SK-N-SH (cell line): ENCODE measurements at regions not wholly inside any gene's neighbourhood (a gene's known extent, or its start where the extent isn't known, plus 50 kb on each side); places are given as distances from the start of the nearest gene placed in this dataset.

ENCODE experiments used
- CTCF ChIA-PET: fragments of 300-600, 350-600 bp; formaldehyde crosslinking; extraction: SDS; loops from one replicate; lab custom pipeline; 2021; lab: Yijun Ruan, JAX
- POLR2A ChIA-PET: fragments of 350-600 bp; sonication (Branson Sonifier 250); formaldehyde crosslinking; extraction: SDS; loops from one replicate; lab custom pipeline; 2020; ENCODE audit warnings: antibody characterized with exemption, inconsistent platforms; lab: Yijun Ruan, JAX
- DNase-seq: peaks from one replicate; pipeline ENCODE4 v3.0.0; 2012
- H2AFZ ChIP-seq: fragments of 200-600 bp; sonication (generic); 2 replicates; pipeline ENCODE4 v1.8.1; 2016; ENCODE audit warnings: antibody characterized with exemption, mild to moderate bottlenecking, low read depth
- H3F3A ChIP-seq: fragments of 200-600 bp; sonication (generic); replicated peaks from 2 replicates; pipeline ENCODE3; 2016; ENCODE audit warnings: antibody characterized with exemption, mild to moderate bottlenecking; ENCODE audit not compliant: insufficient read depth
- H3K27ac ChIP-seq, 2 experiments: fragments of 200-500 bp in 1 of 2; fragments of 200-600 bp in 1 of 2; sonication (Bioruptor generic) in 1 of 2; sonication (generic), shearing (Covaris generic) in 1 of 2; 2 replicates each; pipeline versions ENCODE4 v1.5.1 to v1.6.1; 2014 to 2016; ENCODE audit warnings: low read depth in 2 of 2, inconsistent platforms in 1 of 2, low read length in 1 of 2, mild to moderate bottlenecking in 1 of 2, mixed read lengths in 1 of 2
- H3K27me3 ChIP-seq: fragments of 200-600 bp; sonication (generic), shearing (Covaris generic); 2 replicates; pipeline ENCODE4 v1.6.1; 2016; ENCODE audit warnings: mixed run types; ENCODE audit not compliant: insufficient read depth
- H3K36me3 ChIP-seq, 2 experiments: fragments of 200-500 bp in 1 of 2; fragments of 200-600 bp in 1 of 2; sonication (Bioruptor generic) in 1 of 2; sonication (generic) in 1 of 2; replicated peaks in 1 of 2; 2 replicates each; pipeline versions ENCODE3 to v1.5.1; 2014 to 2016; ENCODE audit warnings: low read length in 1 of 2, mild to moderate bottlenecking in 1 of 2; ENCODE audit not compliant: insufficient read depth in 2 of 2, control insufficient read depth in 1 of 2
- H3K4me1 ChIP-seq, 2 experiments: fragments of 200-500 bp in 1 of 2; fragments of 200-600 bp in 1 of 2; sonication (Bioruptor generic) in 1 of 2; sonication (generic), shearing (Covaris generic) in 1 of 2; 2 replicates each; pipeline versions ENCODE4 v1.5.1 to v1.6.1; 2014 to 2016; ENCODE audit warnings: low read depth in 1 of 2, low read length in 1 of 2, mixed run types in 1 of 2; ENCODE audit not compliant: insufficient read depth in 2 of 2, control insufficient read depth in 1 of 2
- H3K4me2 ChIP-seq: fragments of 200-600 bp; sonication (generic), shearing (Covaris generic); 2 replicates; pipeline ENCODE4 v1.6.1; 2017; ENCODE audit warnings: mixed run types
- H3K4me3 ChIP-seq, 2 experiments: fragments of 200-500 bp in 1 of 2; fragments of 200-600 bp in 1 of 2; sonication (Bioruptor generic) in 1 of 2; sonication (generic), shearing (Covaris generic) in 1 of 2; 2 replicates each; pipeline versions ENCODE4 v1.5.1 to v1.8.1; 2014 to 2016; ENCODE audit warnings: low read depth in 2 of 2, inconsistent platforms in 1 of 2, low read length in 1 of 2, mild to moderate bottlenecking in 1 of 2, mixed read lengths in 1 of 2, moderate library complexity in 1 of 2
- H3K79me2 ChIP-seq: fragments of 200-600 bp; sonication (generic); 2 replicates; pipeline ENCODE4 v1.8.1; 2017; ENCODE audit warnings: mild to moderate bottlenecking; ENCODE audit not compliant: insufficient read depth
- H3K9ac ChIP-seq: fragments of 200-600 bp; sonication (generic); 2 replicates; pipeline ENCODE4 v1.6.1; 2017; ENCODE audit warnings: mixed run types
- H3K9me2 ChIP-seq: fragments of 200-600 bp; sonication (generic); 2 replicates; pipeline ENCODE4 v1.6.1; 2017; ENCODE audit warnings: mixed run types
- H3K9me3 ChIP-seq: fragments of 200-600 bp; sonication (generic); 2 replicates; pipeline ENCODE4 v1.6.1; 2017; ENCODE audit warnings: mixed run types, mild to moderate bottlenecking, moderate library complexity
- H4K20me1 ChIP-seq: fragments of 200-600 bp; sonication (generic); 2 replicates; pipeline ENCODE4 v1.6.1; 2017; ENCODE audit warnings: mild to moderate bottlenecking, mixed run types; ENCODE audit not compliant: insufficient read depth
- ELF1 ChIP-seq: IDR thresholded peaks from 2 replicates; pipeline ENCODE4 v1.4.0; 2012
- EZH2phosphoT487 ChIP-seq: fragments of 200-600 bp; sonication (generic); IDR thresholded peaks from 2 replicates; pipeline ENCODE4 v1.6.1; 2017; ENCODE audit warnings: low read depth, mixed run types, mild to moderate bottlenecking, antibody characterized with exemption, moderate library complexity, borderline replicate concordance
- FOXM1 ChIP-seq: IDR thresholded peaks from 2 replicates; pipeline ENCODE4 v1.4.0; 2012; ENCODE audit warnings: low read depth, mild to moderate bottlenecking
- GABPA ChIP-seq: IDR thresholded peaks from 2 replicates; pipeline ENCODE4 v1.4.0; 2012; ENCODE audit warnings: low read depth, mild to moderate bottlenecking
- JUND ChIP-seq: IDR thresholded peaks from 2 replicates; pipeline ENCODE4 v1.4.0; 2012
- MEF2A ChIP-seq: IDR thresholded peaks from 2 replicates; pipeline ENCODE4 v1.4.0; 2012; ENCODE audit warnings: low read depth, borderline replicate concordance
- MXI1 ChIP-seq: IDR thresholded peaks from 2 replicates; pipeline ENCODE4 v1.6.1; 2012; ENCODE audit warnings: mild to moderate bottlenecking, low read depth, low read length, improper control_type of control experiment
- NFIC ChIP-seq: IDR thresholded peaks from 2 replicates; pipeline ENCODE4 v1.4.0; 2012; ENCODE audit warnings: borderline replicate concordance
- RCOR1 ChIP-seq: fragments of 150-350 bp; IDR thresholded peaks from 2 replicates; pipeline ENCODE4 v1.6.1; 2017; ENCODE audit warnings: antibody characterized with exemption, low read length
- REST ChIP-seq: IDR thresholded peaks from 2 replicates; pipeline ENCODE4 v1.6.1; 2012; ENCODE audit warnings: mild to moderate bottlenecking, low read depth, low read length, moderate library complexity
- RFX5 ChIP-seq: IDR thresholded peaks from 2 replicates; pipeline ENCODE4 v1.6.1; 2012; ENCODE audit warnings: mild to moderate bottlenecking, improper control_type of control experiment, low read length
- SIN3A ChIP-seq: IDR thresholded peaks from 2 replicates; pipeline ENCODE4 v1.6.1; 2012; ENCODE audit warnings: low read depth, mild to moderate bottlenecking, low read length, moderate library complexity, borderline replicate concordance
- SMC3 ChIP-seq: IDR thresholded peaks from 2 replicates; pipeline ENCODE4 v1.6.1; 2012; ENCODE audit warnings: low read depth, low read length, improper control_type of control experiment
- TEAD4 ChIP-seq: IDR thresholded peaks from 2 replicates; pipeline ENCODE4 v1.4.0; 2012; ENCODE audit warnings: mild to moderate bottlenecking, borderline replicate concordance; ENCODE audit not compliant: insufficient read depth
- WGBS: methylation state at CpG from one replicate; pipeline ENCODE4 v1.1.6; 2017; ENCODE audit warnings: low lambda C conversion rate; 5-methylcytosine and 5-hydroxymethylcytosine counted together
- TF ChIP-seq, protein P1 (sequence below): IDR thresholded peaks from 2 replicates; pipeline ENCODE4 v1.4.0; 2012; ENCODE audit warnings: low read depth
- TF ChIP-seq, protein P2 (sequence below): IDR thresholded peaks from 2 replicates; pipeline ENCODE4; 2012
- TF ChIP-seq, protein P3 (sequence below): IDR thresholded peaks from 2 replicates; pipeline ENCODE4 v1.4.0; 2012; ENCODE audit warnings: low read depth, borderline replicate concordance
- TF ChIP-seq, protein P4 (sequence below): IDR thresholded peaks from 2 replicates; pipeline ENCODE4 v1.4.0; 2012; ENCODE audit warnings: low read depth, borderline replicate concordance

DNA sequence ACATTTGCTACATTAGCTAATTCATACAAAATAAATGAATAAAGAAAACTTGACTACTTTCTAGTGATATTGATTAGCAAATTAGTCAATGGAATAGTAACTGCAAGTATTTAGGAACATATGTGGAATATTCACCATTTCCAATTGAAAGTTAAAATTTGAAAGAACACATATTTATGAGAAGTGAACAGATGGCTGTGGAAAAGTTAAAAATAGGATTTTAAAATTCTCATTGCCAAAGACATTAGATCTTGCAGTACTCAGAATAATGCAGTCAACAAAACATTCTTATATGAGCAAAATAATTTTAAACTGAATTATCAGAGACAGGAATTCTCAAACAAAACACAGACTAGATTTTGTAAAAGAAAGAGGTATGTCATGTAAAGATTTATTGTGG lies 613.9 kb upstream of the NOVA1 start (continued):
- TF ChIP-seq JUND (no peak), FOXM1 (no peak), ELF1 (no peak), RCOR1 (no peak), TEAD4 (no peak), SMC3 (no peak)
- TF ChIP-seq, protein P1, sequence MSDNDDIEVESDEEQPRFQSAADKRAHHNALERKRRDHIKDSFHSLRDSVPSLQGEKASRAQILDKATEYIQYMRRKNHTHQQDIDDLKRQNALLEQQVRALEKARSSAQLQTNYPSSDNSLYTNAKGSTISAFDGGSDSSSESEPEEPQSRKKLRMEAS: no peak
- TF ChIP-seq, protein P2, sequence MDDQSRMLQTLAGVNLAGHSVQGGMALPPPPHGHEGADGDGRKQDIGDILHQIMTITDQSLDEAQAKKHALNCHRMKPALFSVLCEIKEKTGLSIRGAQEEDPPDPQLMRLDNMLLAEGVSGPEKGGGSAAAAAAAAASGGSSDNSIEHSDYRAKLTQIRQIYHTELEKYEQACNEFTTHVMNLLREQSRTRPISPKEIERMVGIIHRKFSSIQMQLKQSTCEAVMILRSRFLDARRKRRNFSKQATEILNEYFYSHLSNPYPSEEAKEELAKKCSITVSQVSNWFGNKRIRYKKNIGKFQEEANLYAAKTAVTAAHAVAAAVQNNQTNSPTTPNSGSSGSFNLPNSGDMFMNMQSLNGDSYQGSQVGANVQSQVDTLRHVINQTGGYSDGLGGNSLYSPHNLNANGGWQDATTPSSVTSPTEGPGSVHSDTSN: no peak
- TF ChIP-seq, protein P3, sequence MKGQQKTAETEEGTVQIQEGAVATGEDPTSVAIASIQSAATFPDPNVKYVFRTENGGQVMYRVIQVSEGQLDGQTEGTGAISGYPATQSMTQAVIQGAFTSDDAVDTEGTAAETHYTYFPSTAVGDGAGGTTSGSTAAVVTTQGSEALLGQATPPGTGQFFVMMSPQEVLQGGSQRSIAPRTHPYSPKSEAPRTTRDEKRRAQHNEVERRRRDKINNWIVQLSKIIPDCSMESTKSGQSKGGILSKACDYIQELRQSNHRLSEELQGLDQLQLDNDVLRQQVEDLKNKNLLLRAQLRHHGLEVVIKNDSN: no peak

DNA sequence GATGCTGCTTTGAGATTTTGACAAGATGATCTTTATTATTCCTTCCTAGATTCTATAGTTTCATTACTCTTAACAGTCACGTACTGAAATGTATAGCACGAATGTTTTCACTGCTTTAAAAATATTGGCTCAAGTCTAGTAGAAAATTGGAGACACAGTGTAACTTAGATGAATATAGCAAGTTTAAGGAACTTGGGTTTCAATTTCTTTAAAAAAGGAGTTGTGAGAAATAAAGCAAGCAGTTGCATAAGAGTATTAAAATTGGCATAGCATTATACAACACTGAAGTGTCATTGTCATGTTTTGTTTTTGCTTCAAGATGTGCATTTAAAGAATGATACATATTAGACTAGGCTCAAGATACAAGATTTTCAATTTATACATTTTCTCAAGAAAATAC lies 624.8 kb upstream of the NOVA1 start:
- ChIA-PET POLR2A (no interaction called here), CTCF (no interaction called here)
- TF ChIP-seq, protein P3: no peak
- TF ChIP-seq MEF2A (no peak), EZH2phosphoT487 (no peak), REST (no peak), TEAD4 (no peak), ELF1 (no peak), RFX5 (no peak), GABPA (no peak), SIN3A (no peak), RCOR1 (no peak), MXI1 (no peak), NFIC (no peak), FOXM1 (no peak)
- TF ChIP-seq, protein P4, sequence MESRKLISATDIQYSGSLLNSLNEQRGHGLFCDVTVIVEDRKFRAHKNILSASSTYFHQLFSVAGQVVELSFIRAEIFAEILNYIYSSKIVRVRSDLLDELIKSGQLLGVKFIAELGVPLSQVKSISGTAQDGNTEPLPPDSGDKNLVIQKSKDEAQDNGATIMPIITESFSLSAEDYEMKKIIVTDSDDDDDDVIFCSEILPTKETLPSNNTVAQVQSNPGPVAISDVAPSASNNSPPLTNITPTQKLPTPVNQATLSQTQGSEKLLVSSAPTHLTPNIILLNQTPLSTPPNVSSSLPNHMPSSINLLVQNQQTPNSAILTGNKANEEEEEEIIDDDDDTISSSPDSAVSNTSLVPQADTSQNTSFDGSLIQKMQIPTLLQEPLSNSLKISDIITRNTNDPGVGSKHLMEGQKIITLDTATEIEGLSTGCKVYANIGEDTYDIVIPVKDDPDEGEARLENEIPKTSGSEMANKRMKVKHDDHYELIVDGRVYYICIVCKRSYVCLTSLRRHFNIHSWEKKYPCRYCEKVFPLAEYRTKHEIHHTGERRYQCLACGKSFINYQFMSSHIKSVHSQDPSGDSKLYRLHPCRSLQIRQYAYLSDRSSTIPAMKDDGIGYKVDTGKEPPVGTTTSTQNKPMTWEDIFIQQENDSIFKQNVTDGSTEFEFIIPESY: no peak
- TF ChIP-seq, protein P2: no peak
- DNase-seq: no peak
- no peaks in the 10 kb centered on the region for H3K9me2 ChIP-seq
- no peak overlapping the region for H3K27ac ChIP-seq
- no peaks in the 10 kb centered on the region for H3K36me3 ChIP-seq
- no peak overlapping the region for H2AFZ ChIP-seq
- H3K79me2 ChIP-seq: no peaks in the 10 kb centered on the region
- 27% methylated on average over 2 of the region's 2 CpGs for WGBS
- H3F3A ChIP-seq: no peaks in the 10 kb centered on the region
- no peaks in the 10 kb centered on the region for H3K27me3 ChIP-seq
- H3K9ac ChIP-seq: no peak overlapping the region
- H3K4me2 ChIP-seq: no peak overlapping the region
- no peak overlapping the region for H3K4me3 ChIP-seq
- H3K9me3 ChIP-seq: no peaks in the 10 kb centered on the region
- H3K4me1 ChIP-seq: no peaks in the 10 kb centered on the region
- H4K20me1 ChIP-seq: no peaks in the 10 kb centered on the region
